Hematopoietic multipotent progenitor cell treated with erythropoietin and hydrocortisone succinate and interleukin-3 and kit ligand, for 6 days (in vitro differentiated cells): ENCODE measurements at regions not wholly inside any gene's neighbourhood (a gene's known extent, or its start where the extent isn't known, plus 50 kb on each side); places are given as distances from the start of the nearest gene placed in this dataset.
"Not testable (repeated sequence)": the region's sequence is repeated elsewhere in the genome, so short reads cannot be mapped to it uniquely, and the experiment has no call there.

Source experiments
- DNase-seq: peaks from one replicate; pipeline ENCODE4 v3.0.0-alpha.2; 2015

- no peak for DNase-seq
Observed at GRCh38 chr7:17020250-17020649, 138.5 kb upstream of the AGR3 start.

GRCh38 chr7:17021205-17021604 lies 139.4 kb upstream of the AGR3 start:
- DNase-seq: no peak

DNA sequence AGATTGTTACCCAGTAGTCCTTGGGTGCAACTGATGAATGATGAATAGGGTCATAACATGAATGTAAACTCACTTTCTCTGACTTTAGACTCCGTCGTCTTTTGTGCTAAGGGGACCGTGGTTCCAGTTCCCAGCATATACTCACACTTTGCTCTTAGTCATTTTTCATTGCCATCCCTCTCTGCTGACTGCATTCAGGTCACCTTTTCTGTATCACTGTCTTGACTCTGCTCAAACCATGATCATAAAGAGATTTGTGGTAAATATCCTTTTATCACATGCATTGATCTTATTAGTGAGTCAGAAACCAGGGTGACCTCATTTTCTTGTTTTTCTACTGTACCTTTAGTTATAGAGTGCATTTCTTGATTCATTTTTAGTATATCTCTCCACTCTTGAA lies 141.1 kb upstream of the AGR3 start:
- no peak for DNase-seq

DNA sequence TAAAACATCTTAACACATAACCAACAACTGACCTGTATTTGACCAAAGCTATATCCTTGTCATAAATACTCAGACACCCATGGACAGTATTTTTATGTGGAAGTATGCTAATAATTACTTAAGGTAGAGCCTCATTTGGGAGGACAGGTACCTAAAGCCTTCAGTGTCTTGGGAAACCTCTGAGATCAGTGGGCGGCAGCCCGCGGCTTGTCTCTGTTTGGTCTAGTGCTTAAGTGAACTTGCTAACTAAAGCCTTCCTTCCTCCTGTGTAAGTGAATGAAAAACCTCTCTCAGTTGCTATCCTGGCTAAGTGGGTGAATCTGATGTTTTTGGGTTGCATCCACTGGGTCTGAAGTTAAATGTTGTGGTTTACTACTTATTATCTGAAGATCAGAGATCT lies 144.5 kb upstream of the AGR3 start:
- DNase-seq: no peak

DNA sequence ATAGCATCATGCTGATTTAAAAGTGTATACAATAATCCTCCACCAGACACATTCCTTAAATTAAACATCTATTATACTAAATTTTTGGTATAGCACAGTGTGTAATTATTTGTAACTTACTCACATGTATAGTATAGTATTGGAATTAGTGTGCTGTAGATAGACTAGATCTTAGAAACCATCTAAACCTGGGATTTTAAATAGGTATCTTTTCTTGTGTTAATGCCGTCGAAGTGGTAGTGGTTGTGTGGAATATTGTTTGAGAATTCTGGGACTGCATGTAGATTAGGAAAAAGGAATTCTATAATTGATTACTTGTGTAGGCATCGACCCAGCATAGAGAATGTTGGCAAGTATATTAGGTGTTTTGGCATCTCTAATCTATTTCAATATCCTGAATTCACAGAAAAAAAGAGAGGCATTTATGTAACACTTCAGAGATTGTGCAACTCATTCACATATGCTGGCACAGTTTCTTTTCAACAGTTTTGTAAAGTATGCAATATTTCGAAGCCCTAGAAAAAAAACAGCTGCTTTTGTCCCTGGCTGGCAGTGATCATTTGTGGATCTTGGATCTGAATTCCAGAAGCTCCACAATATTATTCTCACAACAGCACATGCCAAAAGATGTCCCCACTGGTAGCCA lies 145.5 kb upstream of the AGR3 start:
- peak; percentile 51 for DNase-seq

DNA sequence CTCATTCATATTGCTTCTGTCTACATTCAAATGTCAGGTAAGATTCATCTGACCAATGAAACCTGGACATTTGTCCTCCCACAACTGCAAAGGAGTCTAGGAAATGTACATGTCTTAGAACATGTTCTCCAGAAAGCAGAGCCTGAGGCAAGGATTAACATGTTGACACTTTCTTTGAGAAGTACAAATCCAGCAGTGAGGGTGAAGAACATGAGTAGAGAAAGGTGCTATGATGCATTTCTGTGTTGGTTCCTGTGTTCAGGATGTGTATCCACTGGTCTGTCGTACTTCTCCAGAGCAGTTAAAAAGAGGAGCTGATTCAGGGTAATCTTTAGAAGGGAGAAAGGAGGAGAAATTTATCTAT lies 146.0 kb upstream of the AGR3 start:
- no peak for DNase-seq

GRCh38 chr7:17029150-17029549 lies 147.4 kb upstream of the AGR3 start:
- peak; percentile 59 for DNase-seq

- DNase-seq: peak; percentile 32
Observed at GRCh38 chr7:17030559-17030958, 148.8 kb upstream of the AGR3 start.

- DNase-seq: no peak
Observed at GRCh38 chr7:17031906-17032551, 150.2 kb upstream of the AGR3 start.

DNA sequence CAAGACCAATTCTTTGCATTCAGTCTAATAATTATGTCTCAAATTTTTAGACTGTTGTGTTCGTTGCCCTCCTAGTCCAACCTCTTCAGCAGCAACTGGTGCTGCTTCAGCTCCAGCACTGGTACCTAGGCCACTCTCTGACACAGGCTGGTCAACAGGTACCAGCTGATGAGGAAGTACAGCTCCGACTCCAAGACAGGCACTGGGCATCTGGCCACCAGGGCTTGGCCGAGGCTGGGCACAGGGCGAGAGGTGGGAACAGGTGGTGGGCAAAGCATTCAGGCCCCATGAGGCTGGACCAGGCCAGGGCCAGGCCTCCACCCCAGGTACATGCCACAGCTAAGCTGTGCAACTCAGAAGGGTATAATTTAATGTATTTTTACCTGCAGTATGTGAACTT lies 151.5 kb upstream of the AGR3 start:
- no peak for DNase-seq

DNA sequence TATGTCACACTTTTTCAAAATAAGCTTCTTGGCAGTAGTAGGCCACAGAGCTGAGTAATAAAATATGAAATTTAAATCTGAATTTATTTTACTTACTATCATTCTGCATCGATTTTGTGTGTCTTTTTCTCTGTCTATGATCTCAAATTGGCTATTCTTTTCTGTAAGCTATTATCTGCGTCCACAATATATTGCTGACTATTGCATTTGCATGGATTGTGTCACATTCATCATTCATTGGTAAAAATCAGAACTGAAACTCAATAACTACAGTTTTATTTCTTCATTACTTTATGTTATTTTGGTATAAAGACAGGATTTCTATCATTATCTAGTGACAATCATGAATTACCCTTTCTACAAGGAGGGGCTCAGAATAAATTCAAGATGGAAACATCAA lies 154.8 kb upstream of the AGR3 start:
- DNase-seq: no peak

- DNase-seq: no peak
Observed at GRCh38 chr7:17037356-17037755, 155.6 kb upstream of the AGR3 start.

DNA sequence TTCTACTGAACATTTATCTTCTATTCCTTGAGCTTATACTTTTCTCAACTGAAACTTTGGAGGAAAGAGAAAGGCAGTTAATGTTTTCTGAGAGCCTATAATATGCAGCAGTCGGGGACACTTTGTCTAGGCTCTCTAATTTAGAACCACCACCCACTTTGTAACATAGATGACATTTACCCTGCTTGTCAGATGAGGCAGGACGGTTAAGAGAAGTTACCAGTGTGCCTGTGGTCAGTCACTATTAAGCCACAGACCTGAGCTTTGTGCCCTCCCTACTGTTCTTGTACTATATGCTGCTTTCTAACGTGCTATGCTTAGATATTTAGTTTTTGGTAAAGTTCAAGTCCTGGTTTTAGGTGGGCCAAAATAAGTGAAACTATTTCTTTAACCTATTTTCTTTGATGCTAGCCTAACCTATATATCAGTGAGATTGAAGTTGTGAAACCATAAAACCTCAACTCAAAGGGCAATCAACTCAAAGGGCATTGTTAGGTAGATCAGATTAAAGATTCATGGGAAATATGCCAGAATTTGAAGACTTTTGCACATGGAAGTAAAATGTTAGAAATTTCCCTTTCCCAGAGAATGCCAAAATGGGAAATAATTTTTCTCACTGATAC lies 156.5 kb upstream of the AGR3 start:
- DNase-seq: no peak

GRCh38 chr7:17038783-17039170 lies 157.0 kb upstream of the AGR3 start:
- no peak for DNase-seq

DNA sequence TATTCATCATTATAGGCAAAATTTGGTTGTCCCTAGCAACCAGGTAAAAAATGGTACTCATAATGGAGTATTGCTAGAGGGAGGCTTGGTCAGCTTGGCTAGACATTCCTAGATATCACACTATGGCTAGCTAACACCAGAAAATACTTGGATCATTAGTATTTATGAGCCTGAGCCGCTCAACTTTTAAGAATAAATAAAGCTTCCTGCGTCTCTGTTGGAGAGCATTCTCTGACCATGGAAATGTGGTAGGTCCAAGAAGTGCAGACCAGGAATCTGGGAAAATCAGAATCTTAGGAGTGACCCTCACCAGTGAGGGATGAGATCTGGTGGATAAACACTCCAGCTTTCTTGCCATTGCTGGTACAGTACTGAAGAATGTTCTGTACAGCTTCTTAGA lies 157.6 kb upstream of the AGR3 start:
- DNase-seq: no peak

- no peak for DNase-seq
Observed at GRCh38 chr7:17040716-17041115, 158.9 kb upstream of the AGR3 start.

GRCh38 chr7:17041324-17041723 lies 159.5 kb upstream of the AGR3 start:
- DNase-seq: peak; percentile 73

GRCh38 chr7:17042211-17042610 lies 160.4 kb upstream of the AGR3 start:
- DNase-seq: no peak

GRCh38 chr7:17043012-17043877 lies 161.5 kb upstream of the AGR3 start:
- DNase-seq: no peak

- DNase-seq: peak; percentile 41
Observed at GRCh38 chr7:17044396-17044795, 162.6 kb upstream of the AGR3 start.

DNA sequence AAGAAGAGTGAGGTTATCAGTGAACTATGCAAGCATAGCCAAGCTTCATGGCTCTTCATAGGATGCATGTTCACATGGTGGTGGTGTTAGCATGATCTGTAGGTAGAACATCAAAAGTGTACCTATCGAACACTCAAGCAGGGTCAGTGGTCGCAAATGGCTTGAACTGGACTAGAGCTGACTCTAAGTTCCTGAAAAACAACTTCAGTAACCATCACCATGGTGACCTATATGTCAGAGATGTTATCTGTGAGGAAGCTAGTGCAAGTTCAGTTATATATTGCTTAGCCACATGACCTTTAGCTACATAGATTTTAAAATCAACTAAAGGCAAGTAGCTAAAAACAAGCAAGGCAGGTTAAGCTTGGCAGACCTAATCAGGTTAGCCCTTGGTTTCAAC lies 163.1 kb upstream of the AGR3 start:
- DNase-seq: peak; percentile 65

DNA sequence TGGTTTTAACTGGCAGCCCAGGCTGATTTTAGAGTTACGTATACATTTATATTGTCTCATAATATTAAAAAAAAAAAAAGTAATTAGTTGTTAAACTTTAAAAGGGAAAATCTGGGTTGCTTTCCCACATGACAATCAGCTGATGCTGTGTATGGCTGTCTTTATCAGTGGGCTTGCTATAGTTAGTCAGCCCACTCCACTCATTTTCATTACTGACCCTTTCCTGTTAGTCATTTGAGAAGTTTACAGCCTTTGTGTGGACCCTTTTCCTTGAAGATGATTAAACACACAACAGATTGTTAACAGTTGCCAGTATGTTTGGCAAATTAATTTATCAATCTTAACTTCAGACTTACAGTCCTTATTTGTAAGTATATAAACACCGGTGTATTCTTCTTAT lies 164.5 kb upstream of the AGR3 start:
- no peak for DNase-seq

GRCh38 chr7:17046666-17047065 lies 164.9 kb upstream of the AGR3 start:
- no peak for DNase-seq

GRCh38 chr7:17053164-17053563 lies 171.4 kb upstream of the AGR3 start:
- DNase-seq: not testable (repeated sequence)
